CD4-positive, alpha-beta T cell (primary cell): ENCODE measurements at regions not wholly inside any gene's neighbourhood (a gene's known extent, or its start where the extent isn't known, plus 50 kb on each side); places are given as distances from the start of the nearest gene placed in this dataset.

ENCODE experiments used
- ATAC-seq: fragments of 200-7000 bp; cut with Tn5 transposase; one replicate; pipeline ENCODE4 v1.10.0; 2022; ENCODE audit warnings: mild to moderate bottlenecking; ENCODE audit not compliant: poor library complexity
- CTCF ChIA-PET: fragments of 350-600 bp; sonication (Branson Sonifier 250); formaldehyde crosslinking; loops from one replicate; lab custom pipeline; 2021; ENCODE audit warnings: antibody characterized with exemption, inconsistent platforms; lab: Charles Lee
- POLR2A ChIA-PET: fragments of 350-600 bp; sonication (Branson Sonifier 250); formaldehyde crosslinking; loops from one replicate; lab custom pipeline; 2021; ENCODE audit warnings: antibody characterized with exemption, inconsistent platforms; lab: Charles Lee
- DNase-seq, 14 experiments: peaks; one replicate each; pipeline ENCODE4 v3.0.0-alpha.2; 2013 to 2020; ENCODE audit warnings: mixed read lengths in 2 of 14
- H3K27ac ChIP-seq, 2 donors: one replicate each; pipeline versions ENCODE4 v1.5.1 to v1.7.0; 2013; ENCODE audit warnings: low read length in 2 of 2, low read depth in 1 of 2, mild to moderate bottlenecking in 1 of 2
- H3K27me3 ChIP-seq, 2 experiments: 1 replicate in 1 of 2; 2 replicates in 1 of 2; pipeline versions ENCODE4 v1.6.1 to v1.7.0; 2013; ENCODE audit warnings: low read length in 2 of 2, control low read depth in 1 of 2, mild to moderate bottlenecking in 1 of 2, moderate library complexity in 1 of 2; ENCODE audit not compliant: insufficient read depth in 2 of 2, control insufficient read depth in 1 of 2
- H3K36me3 ChIP-seq: one replicate; pipeline ENCODE4 v1.6.1; 2013; ENCODE audit warnings: low read length, control low read depth; ENCODE audit not compliant: insufficient read depth
- H3K4me1 ChIP-seq: one replicate; pipeline ENCODE4 v1.6.1; 2013; ENCODE audit warnings: low read length, control low read depth; ENCODE audit not compliant: insufficient read depth
- H3K4me3 ChIP-seq: one replicate; pipeline ENCODE4 v1.5.1; 2013; ENCODE audit warnings: mild to moderate bottlenecking, low read length, moderate library complexity
- H3K9me3 ChIP-seq, 2 experiments: 1 replicate in 1 of 2; 2 replicates in 1 of 2; pipeline versions ENCODE4 v1.6.1 to v1.7.0; 2013; ENCODE audit warnings: low read length in 2 of 2, mild to moderate bottlenecking in 2 of 2, control low read depth in 1 of 2, moderate library complexity in 1 of 2; ENCODE audit not compliant: control insufficient read depth in 1 of 2, insufficient read depth in 1 of 2
- H3K27ac Mint-ChIP-seq: one replicate; pipeline ENCODE4 v1.8.0; 2020; ENCODE audit warnings: mixed read lengths
- H3K27me3 Mint-ChIP-seq: one replicate; pipeline ENCODE4 v1.8.0; 2021; ENCODE audit warnings: mixed read lengths
- H3K36me3 Mint-ChIP-seq: one replicate; pipeline ENCODE4 v1.8.0; 2021; ENCODE audit warnings: low read depth, mixed read lengths
- H3K4me1 Mint-ChIP-seq: one replicate; pipeline ENCODE4 v1.8.0; 2021; ENCODE audit warnings: low read depth, mixed read lengths
- H3K4me3 Mint-ChIP-seq: one replicate; pipeline ENCODE4 v1.8.0; 2020; ENCODE audit warnings: mild to moderate bottlenecking, mixed read lengths
- H3K9me3 Mint-ChIP-seq: one replicate; pipeline ENCODE4 v1.8.0; 2020; ENCODE audit warnings: mixed read lengths
- intact Hi-C, 2 experiments: fragments of 100-400 bp; cut with DNase I in 1 of 2; cut with micrococcal nuclease in 1 of 2; formaldehyde crosslinking; loops; one replicate each; pipeline versions ENCODE4 v1.15.1 to v1.9.0; 2023 to 2025; cut with DNase I, micrococcal nuclease
- TF ChIP-seq, protein P1 (sequence below): fragments of 200-600 bp; IDR thresholded peaks from one replicate; pipeline ENCODE4 v1.8.0; 2022; ENCODE audit warnings: antibody characterized with exemption, mild to moderate bottlenecking

GRCh38 chr20:58054780-58055373, 173.6 kb downstream of the ANKRD60 start:
- no peak overlapping the region for H3K4me3 Mint-ChIP-seq
- intact Hi-C loops: no loop called here
- no peaks in the 10 kb centered on the region for H3K36me3 Mint-ChIP-seq
- Histone ChIP-seq H3K36me3 (no peaks in the 10 kb centered on the region), H3K4me3 (no peak overlapping the region), H3K9me3 (peaks cover 5% of the 10 kb centered on the region in 2 experiments), H3K27ac (no peak overlapping the region), H3K4me1 (no peaks in the 10 kb centered on the region), H3K27me3 (peaks cover 0 to 12% of the 10 kb centered on the region in 2 experiments)
- ChIA-PET CTCF (no interaction called here), POLR2A (no interaction called here)
- DNase-seq: no peak
- ATAC-seq: no peak
- H3K27ac Mint-ChIP-seq: no peak overlapping the region
- TF ChIP-seq, protein P1, sequence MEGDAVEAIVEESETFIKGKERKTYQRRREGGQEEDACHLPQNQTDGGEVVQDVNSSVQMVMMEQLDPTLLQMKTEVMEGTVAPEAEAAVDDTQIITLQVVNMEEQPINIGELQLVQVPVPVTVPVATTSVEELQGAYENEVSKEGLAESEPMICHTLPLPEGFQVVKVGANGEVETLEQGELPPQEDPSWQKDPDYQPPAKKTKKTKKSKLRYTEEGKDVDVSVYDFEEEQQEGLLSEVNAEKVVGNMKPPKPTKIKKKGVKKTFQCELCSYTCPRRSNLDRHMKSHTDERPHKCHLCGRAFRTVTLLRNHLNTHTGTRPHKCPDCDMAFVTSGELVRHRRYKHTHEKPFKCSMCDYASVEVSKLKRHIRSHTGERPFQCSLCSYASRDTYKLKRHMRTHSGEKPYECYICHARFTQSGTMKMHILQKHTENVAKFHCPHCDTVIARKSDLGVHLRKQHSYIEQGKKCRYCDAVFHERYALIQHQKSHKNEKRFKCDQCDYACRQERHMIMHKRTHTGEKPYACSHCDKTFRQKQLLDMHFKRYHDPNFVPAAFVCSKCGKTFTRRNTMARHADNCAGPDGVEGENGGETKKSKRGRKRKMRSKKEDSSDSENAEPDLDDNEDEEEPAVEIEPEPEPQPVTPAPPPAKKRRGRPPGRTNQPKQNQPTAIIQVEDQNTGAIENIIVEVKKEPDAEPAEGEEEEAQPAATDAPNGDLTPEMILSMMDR: no peak
- peaks cover 48% of the 10 kb centered on the region for H3K27me3 Mint-ChIP-seq
- H3K9me3 Mint-ChIP-seq: peaks cover 5% of the 10 kb centered on the region
- no peaks in the 10 kb centered on the region for H3K4me1 Mint-ChIP-seq

- peaks cover 44% of the 10 kb centered on the region for H3K27me3 Mint-ChIP-seq
- peaks cover 5% of the 10 kb centered on the region for H3K9me3 Mint-ChIP-seq
- Histone ChIP-seq H3K27me3 (peaks cover 0 to 10% of the 10 kb centered on the region in 2 experiments), H3K27ac (no peak overlapping the region), H3K36me3 (no peaks in the 10 kb centered on the region), H3K4me1 (no peaks in the 10 kb centered on the region), H3K9me3 (peaks cover 5% of the 10 kb centered on the region in 2 experiments), H3K4me3 (no peak overlapping the region)
- ATAC-seq (no peak), DNase-seq (no peak)
- H3K27ac Mint-ChIP-seq: no peak overlapping the region
- CTCF ChIA-PET: no interaction called here
- no peaks in the 10 kb centered on the region for H3K36me3 Mint-ChIP-seq
- TF ChIP-seq, protein P1: no peak
- no peak overlapping the region for H3K4me3 Mint-ChIP-seq
- intact Hi-C loops: no loop called here
- POLR2A ChIA-PET: no interaction called here
- H3K4me1 Mint-ChIP-seq: no peaks in the 10 kb centered on the region
These were observed 174.2 kb downstream of the ANKRD60 start for GRCh38 chr20:58054082-58054779.

- H3K27ac ChIP-seq: no peak overlapping the region
- H3K4me1 ChIP-seq: no peaks in the 10 kb centered on the region
- H3K36me3 ChIP-seq: no peaks in the 10 kb centered on the region
- ChIA-PET POLR2A (no interaction called here), CTCF (no interaction called here)
- peaks cover 5% of the 10 kb centered on the region in 2 experiments for H3K9me3 ChIP-seq
- Mint-ChIP-seq H3K27me3 (peaks cover 47% of the 10 kb centered on the region), H3K9me3 (peaks cover 5% of the 10 kb centered on the region), H3K4me1 (no peaks in the 10 kb centered on the region), H3K36me3 (no peaks in the 10 kb centered on the region), H3K27ac (no peak overlapping the region), H3K4me3 (no peak overlapping the region)
- H3K4me3 ChIP-seq: no peak overlapping the region
- H3K27me3 ChIP-seq: peaks cover 0 to 3% of the 10 kb centered on the region in 2 experiments
- TF ChIP-seq, protein P1: no peak
- ATAC-seq (no peak), DNase-seq (no peak)
- intact Hi-C loops: no loop called here
These were observed 174.9 kb downstream of the ANKRD60 start for GRCh38 chr20:58053391-58054055.
